Sciatic nerve (tissue), 2 donors: ENCODE measurements at regions not wholly inside any gene's neighbourhood (a gene's known extent, or its start where the extent isn't known, plus 50 kb on each side); places are given as distances from the start of the nearest gene placed in this dataset.
A peak's percentile ranks its signal among the peaks of the same experiment; 100 is the strongest.

Source experiments
- ATAC-seq: fragments of 200-7000 bp; cut with Tn5 transposase; one replicate; pipeline ENCODE4 v1.9.1; 2020; ENCODE audit warnings: mild to moderate bottlenecking, moderate library complexity
- DNase-seq: peaks from one replicate; pipeline ENCODE4 v3.0.0-alpha.2; 2020; ENCODE audit warnings: low spot score
- intact Hi-C: fragments of 100-400 bp; cut with DNase I; formaldehyde crosslinking; loops from one replicate; pipeline ENCODE4 v1.14.2; 2022
- donor health status: DM: no; HTN: no; CAD: no.
- donor health status: DM: no; HTN: no; CAD: no.

GRCh38 chr1:218872928-218873327, 300.8 kb upstream of the LYPLAL1 start:
- no peak for ATAC-seq
- no peak for DNase-seq
- intact Hi-C loops, result no loop called here

DNA sequence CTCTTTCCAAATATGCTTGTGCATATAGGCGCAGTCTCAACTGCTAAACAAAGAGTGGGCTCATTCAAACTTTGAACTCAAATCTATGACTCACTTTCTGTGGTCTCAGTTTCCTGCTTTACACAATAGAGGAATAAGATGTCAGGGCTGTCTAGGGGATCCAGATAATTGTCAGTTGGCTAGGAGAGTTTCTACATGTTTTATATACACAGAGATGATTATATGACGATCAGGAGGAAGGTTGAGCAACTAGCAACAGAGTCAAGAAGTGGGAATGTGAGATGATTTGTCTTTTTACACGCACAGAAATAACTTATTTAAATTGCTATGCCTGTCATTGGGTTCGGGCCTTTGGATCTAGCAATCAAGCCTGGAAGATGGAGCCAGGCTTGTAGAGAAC, 299.4 kb upstream of the LYPLAL1 start:
- DNase-seq, result no peak
- no peak for ATAC-seq

DNA sequence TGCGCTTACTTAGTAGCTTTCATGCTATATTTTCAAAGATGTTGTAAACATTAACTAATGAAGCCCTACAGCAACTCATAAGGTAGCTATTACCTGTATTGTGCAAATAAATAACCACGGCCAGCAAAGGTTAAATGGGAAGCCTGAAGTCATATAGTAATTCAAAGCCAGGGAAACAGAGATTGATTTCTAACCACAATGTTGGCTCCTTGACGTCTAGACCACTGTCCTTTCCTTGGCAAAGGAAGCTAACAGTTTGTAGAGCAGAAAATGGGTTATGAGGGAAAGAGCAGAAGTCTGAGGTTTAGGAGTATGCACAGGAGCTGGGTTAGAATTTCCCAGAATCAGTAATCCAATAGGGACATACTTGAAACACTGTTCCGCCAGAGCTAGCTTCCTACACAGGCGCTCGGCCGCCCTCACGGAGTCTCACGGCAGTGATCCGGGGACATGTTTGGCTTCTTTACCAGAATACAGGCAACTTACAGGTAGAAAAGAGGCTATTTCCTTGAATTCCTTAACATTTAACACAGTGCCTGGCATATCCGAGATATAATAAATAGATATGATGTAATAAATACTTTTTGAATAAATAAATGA, 298.8 kb upstream of the LYPLAL1 start:
- ATAC-seq (no peak), DNase-seq (no peak)
- intact Hi-C loops, result no loop called here

More for the DNA sequence above, 299.4 kb upstream of the LYPLAL1 start:
- intact Hi-C loops, result no loop called here

- no peak for DNase-seq
- no peak for ATAC-seq
- intact Hi-C loops, result no loop called here
These were observed 295.3 kb upstream of the LYPLAL1 start for GRCh38 chr1:218878369-218878768.

- DNase-seq, result no peak
- intact Hi-C loops, result loop anchor here (1.0 kb wide), 1 partner anchor 45 kb away; no protein-coding TSS in a partner anchor
- ATAC-seq, result no peak
These were observed 293.1 kb upstream of the LYPLAL1 start for GRCh38 chr1:218880484-218881060.

GRCh38 chr1:218882454-218882853, 291.2 kb upstream of the LYPLAL1 start:
- intact Hi-C loops, result no loop called here
- ATAC-seq, result no peak
- no peak for DNase-seq

DNA sequence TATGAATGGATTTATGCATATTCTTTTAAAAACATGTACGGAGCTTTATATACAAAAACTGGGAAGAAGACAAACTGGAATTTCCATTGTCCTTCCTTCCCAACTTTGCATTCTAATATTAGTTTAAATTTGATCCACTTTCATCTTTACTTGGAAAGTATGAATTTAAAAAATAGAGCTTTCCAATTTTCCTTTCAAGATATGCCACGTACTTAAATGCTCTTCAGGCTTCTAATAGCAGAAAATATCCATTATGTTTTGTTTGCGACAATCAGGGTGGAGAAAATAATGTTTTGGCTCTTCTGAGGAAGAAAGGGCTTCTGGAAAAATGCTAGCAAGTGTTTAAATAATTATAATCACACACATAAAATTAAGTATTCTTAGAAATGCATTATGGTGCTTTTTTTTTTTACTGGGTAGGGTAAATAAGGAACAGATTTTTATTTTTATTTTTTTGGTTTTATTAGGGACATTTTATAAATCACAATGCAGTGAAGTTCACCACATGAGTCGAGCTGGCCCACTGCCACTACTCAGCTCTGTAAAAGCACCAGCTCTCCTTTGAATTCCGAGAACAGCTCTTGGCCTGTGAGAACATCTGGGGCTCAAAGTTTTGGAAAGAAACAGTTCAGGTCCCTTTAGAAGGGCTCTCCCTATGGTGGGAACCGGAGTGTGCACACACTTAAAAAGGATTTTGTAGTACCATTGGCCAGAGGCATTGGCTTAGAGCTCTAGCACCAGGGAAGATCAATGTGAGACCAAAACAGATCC, 287.4 kb upstream of the LYPLAL1 start:
- intact Hi-C loops, result no loop called here
- peak; percentile 77 for ATAC-seq

DNA sequence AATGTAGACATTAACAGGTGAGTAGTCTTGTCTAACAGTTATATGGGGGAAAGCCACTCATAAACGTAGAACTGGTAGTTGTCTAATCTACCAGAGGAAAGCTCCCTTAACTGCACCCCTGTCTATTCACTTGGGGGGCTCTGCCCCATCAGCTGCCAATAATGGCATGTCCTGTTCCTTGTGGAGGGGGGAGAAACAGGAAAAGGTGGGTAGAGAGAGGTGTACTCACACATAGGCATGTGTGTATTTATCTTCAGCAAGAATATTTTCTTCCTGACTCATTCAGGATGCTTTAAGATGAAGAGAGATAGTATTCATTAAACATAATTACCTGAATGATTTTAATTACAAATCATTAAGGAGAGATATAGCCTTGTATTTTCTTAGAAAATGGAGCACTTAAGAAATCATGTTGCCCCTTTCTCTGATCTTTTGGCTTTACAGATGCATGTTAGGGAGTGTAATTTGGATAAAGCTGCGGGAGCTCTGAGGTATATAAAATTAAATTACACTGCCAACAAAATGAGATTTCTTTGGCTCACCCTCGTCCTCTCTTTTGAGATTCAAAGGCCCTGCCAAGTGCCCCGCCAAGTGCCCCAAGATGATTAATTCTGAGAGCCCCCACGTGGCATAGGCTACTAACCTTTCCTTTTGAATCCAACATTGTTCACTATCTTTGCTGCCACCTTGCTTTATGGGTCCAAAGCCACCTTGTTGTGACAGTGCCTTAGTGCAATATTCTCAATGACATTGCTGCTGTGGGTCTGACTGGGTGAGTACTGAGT, 286.3 kb upstream of the LYPLAL1 start:
- DNase-seq (no peak), ATAC-seq (no peak)
- intact Hi-C loops, result no loop called here

More for the DNA sequence above, 287.4 kb upstream of the LYPLAL1 start:
- DNase-seq, result peak; percentile 79

- ATAC-seq, result no peak
- no peak for DNase-seq
- intact Hi-C loops, result no loop called here
These were observed 283.2 kb upstream of the LYPLAL1 start for GRCh38 chr1:218890451-218890850.

- DNase-seq, result no peak
- intact Hi-C loops, result no loop called here
- ATAC-seq, result no peak
These were observed 282.1 kb upstream of the LYPLAL1 start for GRCh38 chr1:218891577-218891976.

GRCh38 chr1:218895064-218895587, 278.6 kb upstream of the LYPLAL1 start:
- DNase-seq (no peak), ATAC-seq (no peak)
- intact Hi-C loops, result no loop called here

DNA sequence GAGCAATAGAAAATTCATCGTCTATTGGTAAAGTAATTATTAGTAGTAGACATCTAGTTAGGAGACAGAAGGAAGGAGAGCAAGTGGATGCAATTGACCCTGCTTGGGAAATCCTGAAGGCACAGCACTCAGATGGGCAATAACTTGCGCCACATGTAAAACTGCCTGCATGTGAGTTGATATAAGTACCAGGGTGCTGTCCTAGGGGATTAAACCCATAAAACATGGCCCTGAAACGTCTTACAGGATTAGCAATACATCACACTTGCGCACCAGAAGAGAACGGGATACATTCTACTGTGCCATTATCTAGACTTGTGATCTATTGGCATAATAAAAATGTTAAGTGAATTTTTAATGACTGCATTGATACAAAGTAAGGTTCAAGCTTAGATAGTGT, 277.5 kb upstream of the LYPLAL1 start:
- intact Hi-C loops, result no loop called here
- no peak for ATAC-seq
- DNase-seq, result no peak

DNA sequence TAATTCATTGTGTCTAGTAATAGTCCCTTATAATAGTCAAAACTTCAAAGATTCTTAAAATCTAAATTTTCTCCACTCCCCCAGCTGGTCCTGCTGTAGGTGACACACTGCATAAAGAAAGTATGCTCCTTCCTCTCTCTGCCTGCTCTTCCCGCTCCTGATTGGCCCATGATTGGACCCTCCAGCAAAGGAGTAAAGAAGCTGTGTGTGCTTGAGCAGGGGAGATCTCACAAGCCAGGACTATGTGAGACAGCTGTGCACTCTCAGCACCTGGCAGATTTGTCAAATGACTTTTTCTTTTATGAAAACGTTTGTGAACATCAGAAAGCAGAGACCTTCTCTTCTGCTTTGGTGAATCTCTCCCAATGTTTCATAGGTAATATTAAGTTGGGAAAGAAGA, 274.8 kb upstream of the LYPLAL1 start:
- DNase-seq, result no peak
- intact Hi-C loops, result no loop called here
- no peak for ATAC-seq

DNA sequence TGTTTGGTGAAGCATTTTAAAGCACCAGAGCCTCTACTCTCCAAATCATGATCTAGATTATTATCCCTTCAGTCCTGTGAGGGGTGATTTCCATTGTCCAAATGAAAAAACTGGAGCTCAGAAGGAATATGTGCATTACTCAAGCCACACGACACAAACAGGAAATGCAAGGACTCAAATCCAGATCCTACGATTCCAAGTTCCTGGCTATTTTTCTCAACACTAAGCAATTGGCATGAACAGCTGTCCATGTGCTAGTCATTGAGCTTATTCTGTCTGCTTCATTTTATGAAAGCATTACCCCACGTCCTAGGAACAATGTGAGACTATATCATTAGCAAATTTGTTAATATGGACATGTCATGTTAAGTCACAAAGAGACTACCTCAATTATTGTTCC, 273.1 kb upstream of the LYPLAL1 start:
- intact Hi-C loops, result no loop called here
- DNase-seq, result no peak
- ATAC-seq, result no peak

DNA sequence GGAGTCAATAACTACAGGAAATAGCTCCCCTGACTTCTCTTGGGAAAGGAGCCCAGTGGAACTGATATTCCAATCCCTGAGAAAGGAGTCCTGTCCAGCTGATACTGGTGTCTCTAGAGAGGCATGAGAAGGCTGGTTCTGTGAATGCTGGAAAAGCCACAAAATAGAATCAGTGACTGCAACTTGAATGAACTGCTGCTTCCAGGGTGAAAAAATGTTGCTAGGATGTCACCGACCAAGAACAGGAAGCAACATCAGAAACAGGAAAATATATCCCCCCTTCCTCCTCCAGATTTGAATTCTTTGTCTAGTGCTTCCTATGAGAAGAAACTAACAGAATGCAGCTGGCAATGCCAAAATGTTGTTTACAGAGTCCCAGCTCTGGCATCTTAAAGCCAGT, 269.3 kb upstream of the LYPLAL1 start:
- no peak for ATAC-seq
- intact Hi-C loops, result no loop called here
- DNase-seq, result no peak

GRCh38 chr1:218916720-218917119, 257.0 kb upstream of the LYPLAL1 start:
- ATAC-seq (no peak), DNase-seq (no peak)
- intact Hi-C loops, result no loop called here

DNA sequence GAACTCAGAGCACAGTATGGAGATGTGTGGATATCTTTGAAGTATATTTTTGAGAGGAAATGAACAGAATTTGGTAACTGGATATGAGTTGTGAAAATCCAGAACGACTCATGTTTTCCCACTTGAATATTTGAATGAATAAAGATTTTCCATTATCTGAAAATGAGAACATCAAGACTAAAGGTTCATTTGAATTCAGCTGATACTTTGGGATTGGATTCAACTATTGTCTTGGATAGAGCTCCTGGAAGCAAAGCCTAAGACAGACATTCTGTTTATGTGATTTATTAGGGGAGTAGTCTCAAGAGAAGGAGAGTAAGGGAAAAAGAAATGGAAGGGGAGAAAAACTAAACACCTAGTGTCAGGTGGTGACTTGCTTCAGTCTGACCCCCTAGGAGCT, 256.0 kb upstream of the LYPLAL1 start:
- ATAC-seq (peak; percentile 13), DNase-seq (no peak)
- intact Hi-C loops, result no loop called here

- ATAC-seq, result no peak
- DNase-seq, result no peak
- intact Hi-C loops, result loop anchor here (1.0 kb wide), 1 partner anchor 44 kb away; no protein-coding TSS in a partner anchor
These were observed 247.9 kb upstream of the LYPLAL1 start for GRCh38 chr1:218925777-218926176.

GRCh38 chr1:218926631-218927030, 247.0 kb upstream of the LYPLAL1 start:
- no peak for ATAC-seq
- intact Hi-C loops, result no loop called here
- DNase-seq, result no peak
